Glutamatergic neuron (in vitro differentiated cells): ENCODE measurements at regions not wholly inside any gene's neighbourhood (a gene's known extent, or its start where the extent isn't known, plus 50 kb on each side); places are given as distances from the start of the nearest gene placed in this dataset.

ENCODE experiments used
- DNase-seq: peaks from one replicate; pipeline ENCODE4 v3.0.0; 2022
- H3K27ac Mint-ChIP-seq: one replicate; pipeline ENCODE4 v1.8.0; 2020; ENCODE audit warnings: mild to moderate bottlenecking, mixed read lengths, inconsistent platforms; ENCODE audit not compliant: unreplicated experiment
- H3K27me3 Mint-ChIP-seq: one replicate; pipeline ENCODE4 v1.8.0; 2020; ENCODE audit warnings: mild to moderate bottlenecking, moderate library complexity, mixed read lengths, inconsistent platforms; ENCODE audit not compliant: unreplicated experiment
- H3K36me3 Mint-ChIP-seq: one replicate; pipeline ENCODE4 v1.8.0; 2020; ENCODE audit warnings: mild to moderate bottlenecking, mixed read lengths, inconsistent platforms; ENCODE audit not compliant: unreplicated experiment
- H3K4me1 Mint-ChIP-seq: one replicate; pipeline ENCODE4 v1.8.0; 2020; ENCODE audit warnings: mild to moderate bottlenecking, low read depth, mixed read lengths, inconsistent platforms; ENCODE audit not compliant: unreplicated experiment
- H3K4me3 Mint-ChIP-seq: one replicate; pipeline ENCODE4 v1.8.0; 2020; ENCODE audit warnings: mild to moderate bottlenecking, mixed read lengths, inconsistent platforms; ENCODE audit not compliant: unreplicated experiment
- H3K9me3 Mint-ChIP-seq: one replicate; pipeline ENCODE4 v1.8.0; 2020; ENCODE audit warnings: mild to moderate bottlenecking, moderate library complexity, mixed read lengths, inconsistent platforms; ENCODE audit not compliant: unreplicated experiment
- CTCF ChIP-seq: fragments of 200-600 bp; sonication (generic); IDR thresholded peaks from one replicate; pipeline ENCODE4 v1.5.0; 2021; ENCODE audit not compliant: partially characterized antibody, unreplicated experiment

GRCh38 chr10:2856598-2856997 lies 210.8 kb upstream of the PFKP start:
- Mint-ChIP-seq H3K9me3 (no peaks in the 10 kb centered on the region), H3K36me3 (no peaks in the 10 kb centered on the region), H3K4me3 (no peak overlapping the region), H3K4me1 (peaks cover 9% of the 10 kb centered on the region), H3K27me3 (no peaks in the 10 kb centered on the region), H3K27ac (no peak overlapping the region)
- no peak for DNase-seq
- TF ChIP-seq CTCF, result no peak

- Mint-ChIP-seq H3K27ac (no peak overlapping the region), H3K9me3 (peaks cover 3% of the 10 kb centered on the region), H3K4me1 (peaks cover 25% of the 10 kb centered on the region), H3K4me3 (no peak overlapping the region), H3K27me3 (peaks cover 7% of the 10 kb centered on the region), H3K36me3 (no peaks in the 10 kb centered on the region)
- no peak for TF ChIP-seq CTCF
- no peak for DNase-seq
Observed at GRCh38 chr10:2852574-2853323, 214.6 kb upstream of the PFKP start.

GRCh38 chr10:2851566-2851965 lies 215.8 kb upstream of the PFKP start:
- peak; percentile 29 for DNase-seq
- Mint-ChIP-seq H3K27me3 (peaks cover 7% of the 10 kb centered on the region), H3K4me3 (peak overlapping the region; percentile 22), H3K9me3 (peaks cover 3% of the 10 kb centered on the region), H3K4me1 (peaks cover 25% of the 10 kb centered on the region), H3K27ac (peak overlapping the region; percentile 35), H3K36me3 (no peaks in the 10 kb centered on the region)
- no peak for TF ChIP-seq CTCF

GRCh38 chr10:2850202-2850601 lies 217.1 kb upstream of the PFKP start:
- no peak for DNase-seq
- H3K9me3 Mint-ChIP-seq, result peaks cover 3% of the 10 kb centered on the region
- no peak for TF ChIP-seq CTCF
- H3K4me1 Mint-ChIP-seq, result peaks cover 25% of the 10 kb centered on the region
- H3K27ac Mint-ChIP-seq, result peak overlapping the region; percentile 70
- H3K36me3 Mint-ChIP-seq, result no peaks in the 10 kb centered on the region
- peaks cover 7% of the 10 kb centered on the region for H3K27me3 Mint-ChIP-seq
- H3K4me3 Mint-ChIP-seq, result peak overlapping the region; percentile 63

GRCh38 chr10:2844925-2845324 lies 222.4 kb upstream of the PFKP start:
- Mint-ChIP-seq H3K9me3 (no peaks in the 10 kb centered on the region), H3K36me3 (peaks cover 7% of the 10 kb centered on the region), H3K27me3 (peaks cover 1% of the 10 kb centered on the region), H3K27ac (no peak overlapping the region), H3K4me3 (no peak overlapping the region), H3K4me1 (no peaks in the 10 kb centered on the region)
- TF ChIP-seq CTCF, result no peak
- DNase-seq, result no peak
